HT-29 (cell line): ENCODE measurements at regions not wholly inside any gene's neighbourhood (a gene's known extent, or its start where the extent isn't known, plus 50 kb on each side); places are given as distances from the start of the nearest gene placed in this dataset.

Source experiments
- DNase-seq: peaks from one replicate; pipeline ENCODE4 v3.0.0-alpha.2; 2015; ENCODE audit warnings: low spot score

DNA sequence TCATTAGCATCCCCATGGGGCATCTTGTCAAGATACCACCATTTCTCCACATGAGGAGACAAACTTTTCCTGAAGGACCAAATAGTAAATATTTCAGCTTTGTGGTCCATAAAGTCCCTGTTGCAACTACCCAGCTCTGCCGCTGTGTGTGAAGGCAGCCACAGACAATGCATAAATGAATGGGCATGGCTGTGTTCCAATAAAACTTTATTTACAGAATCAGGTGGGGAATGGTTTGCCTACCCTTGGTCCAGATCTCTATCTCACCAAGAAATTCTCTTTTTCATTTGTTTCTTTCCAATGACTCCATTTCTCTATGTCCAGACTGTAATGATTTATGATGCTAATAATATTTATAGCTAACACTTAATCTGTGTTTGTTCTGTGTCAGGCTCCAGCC lies 409.3 kb upstream of the TBX3 start:
- DNase-seq = peak; percentile 15

DNA sequence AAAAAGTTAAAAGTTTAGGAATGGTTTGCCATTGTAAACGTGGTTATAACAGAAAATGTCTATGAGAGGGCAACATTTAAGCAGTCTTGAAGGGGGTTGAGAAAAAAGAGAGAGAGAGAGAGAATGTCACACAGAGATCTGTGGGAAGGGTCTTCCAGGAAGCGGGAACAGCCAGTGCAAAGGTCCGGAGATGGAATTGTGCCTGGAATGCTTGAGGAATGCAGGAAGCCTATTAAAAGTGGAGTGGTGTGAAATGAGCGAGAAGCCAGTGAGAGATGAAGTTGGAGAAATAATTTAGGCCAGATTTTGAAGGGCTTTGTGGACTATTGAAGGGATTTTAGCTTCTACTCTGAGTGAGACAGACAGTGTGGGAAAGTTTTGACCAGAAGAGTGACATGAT lies 406.8 kb upstream of the TBX3 start:
- DNase-seq = no peak

GRCh38 chr12:115088995-115089841 lies 405.2 kb upstream of the TBX3 start:
- no peak for DNase-seq

DNA sequence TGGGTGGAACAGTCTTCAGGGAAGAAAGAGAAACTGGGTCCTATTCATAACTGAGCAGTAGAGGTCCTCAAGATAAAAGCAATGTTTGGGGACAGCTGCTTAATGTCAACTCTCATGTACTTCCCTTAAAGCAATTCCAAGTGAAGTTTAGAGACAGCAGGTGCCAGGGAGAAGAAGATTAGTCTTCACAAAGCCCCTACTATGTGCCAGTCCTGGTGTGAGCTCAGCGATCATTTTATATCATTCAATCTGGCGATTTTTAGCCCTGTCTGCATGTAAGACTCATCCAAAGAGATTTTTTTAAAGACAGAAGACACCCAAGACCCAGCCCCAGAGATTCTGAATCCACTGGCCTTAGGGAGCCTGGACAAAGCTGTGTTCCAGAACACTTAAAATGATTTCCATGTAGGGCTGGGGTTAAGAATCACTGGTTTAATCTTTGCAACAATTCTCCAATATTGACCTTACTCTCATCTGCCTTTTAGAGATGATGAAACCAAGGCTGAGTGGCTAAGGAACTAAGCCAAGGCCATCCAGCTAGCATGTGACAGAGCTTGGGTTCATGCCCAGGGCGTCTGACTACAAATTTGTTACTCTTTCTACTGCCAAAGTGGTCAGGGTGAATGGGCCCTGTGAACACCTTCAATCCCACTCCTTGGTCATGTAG lies 404.5 kb upstream of the TBX3 start:
- no peak for DNase-seq

GRCh38 chr12:115085594-115085993 lies 401.6 kb upstream of the TBX3 start:
- DNase-seq = no peak

- no peak for DNase-seq
Measured at GRCh38 chr12:115079760-115080159, 395.8 kb upstream of the TBX3 start.

DNA sequence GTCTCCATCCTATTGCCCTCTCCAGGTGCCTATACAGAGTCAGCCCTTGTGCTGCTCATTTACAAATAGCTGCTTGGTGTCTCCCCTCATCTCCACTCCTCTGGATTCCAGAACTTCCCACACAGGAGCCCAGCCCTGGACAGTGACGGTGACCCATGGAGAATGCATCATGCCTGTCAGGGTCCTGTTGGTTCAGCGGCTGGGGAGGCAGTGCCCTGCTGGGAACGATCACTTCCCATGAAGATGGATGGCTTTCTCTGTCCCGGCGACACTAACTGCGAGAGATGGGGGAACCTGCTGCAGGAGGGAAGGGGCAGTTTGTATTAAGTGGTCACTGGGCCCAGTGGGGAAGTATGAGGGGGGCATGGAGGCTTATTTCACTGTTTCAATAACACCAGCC lies 395.0 kb upstream of the TBX3 start:
- no peak for DNase-seq

DNA sequence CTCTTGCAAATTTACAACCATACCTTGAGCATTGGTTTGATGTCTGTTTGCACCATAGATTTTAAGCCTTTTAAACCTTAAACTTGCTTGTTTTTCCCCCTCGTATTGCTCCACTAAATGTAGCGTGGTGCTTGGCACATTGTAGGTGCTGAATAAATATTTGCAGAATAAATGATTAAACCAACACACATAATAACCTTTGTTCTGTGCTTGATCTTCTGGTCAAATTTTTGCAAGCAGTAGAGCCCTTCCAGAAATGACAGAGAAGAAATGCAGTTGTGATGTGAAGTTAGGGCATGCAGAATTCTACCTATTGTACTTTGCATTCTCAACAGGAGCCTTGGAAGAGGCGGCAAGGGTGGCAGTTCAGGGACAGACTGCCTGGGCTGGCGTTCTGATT lies 394.4 kb upstream of the TBX3 start:
- DNase-seq = no peak

- no peak for DNase-seq
Measured at GRCh38 chr12:115075552-115076170, 391.7 kb upstream of the TBX3 start.

GRCh38 chr12:115074617-115075016 lies 390.6 kb upstream of the TBX3 start:
- no peak for DNase-seq

- DNase-seq = no peak
Measured at GRCh38 chr12:115072712-115073111, 388.7 kb upstream of the TBX3 start.

- no peak for DNase-seq
Measured at GRCh38 chr12:115070313-115070712, 386.3 kb upstream of the TBX3 start.

- DNase-seq = no peak
Measured at GRCh38 chr12:115064296-115064695, 380.3 kb upstream of the TBX3 start.

DNA sequence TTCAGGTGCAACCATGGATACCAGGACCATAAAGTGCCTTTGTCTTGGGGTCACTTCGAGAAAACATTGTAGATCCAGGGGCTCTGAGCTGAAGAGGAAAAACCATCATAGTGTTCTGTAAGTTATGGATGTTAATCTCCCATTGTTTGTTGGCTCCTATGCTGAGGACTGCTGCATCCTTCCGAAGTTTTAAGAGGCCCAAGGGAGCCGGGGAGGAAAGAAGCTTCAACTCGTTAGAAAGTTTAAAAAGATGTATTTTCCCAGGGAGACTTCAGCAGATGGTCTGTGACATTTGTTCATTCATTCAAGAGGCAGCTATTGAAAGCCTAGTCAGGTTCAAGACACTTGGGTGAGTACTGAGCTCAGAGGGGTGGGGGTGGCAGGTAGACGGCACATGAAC lies 378.8 kb upstream of the TBX3 start:
- no peak for DNase-seq

DNA sequence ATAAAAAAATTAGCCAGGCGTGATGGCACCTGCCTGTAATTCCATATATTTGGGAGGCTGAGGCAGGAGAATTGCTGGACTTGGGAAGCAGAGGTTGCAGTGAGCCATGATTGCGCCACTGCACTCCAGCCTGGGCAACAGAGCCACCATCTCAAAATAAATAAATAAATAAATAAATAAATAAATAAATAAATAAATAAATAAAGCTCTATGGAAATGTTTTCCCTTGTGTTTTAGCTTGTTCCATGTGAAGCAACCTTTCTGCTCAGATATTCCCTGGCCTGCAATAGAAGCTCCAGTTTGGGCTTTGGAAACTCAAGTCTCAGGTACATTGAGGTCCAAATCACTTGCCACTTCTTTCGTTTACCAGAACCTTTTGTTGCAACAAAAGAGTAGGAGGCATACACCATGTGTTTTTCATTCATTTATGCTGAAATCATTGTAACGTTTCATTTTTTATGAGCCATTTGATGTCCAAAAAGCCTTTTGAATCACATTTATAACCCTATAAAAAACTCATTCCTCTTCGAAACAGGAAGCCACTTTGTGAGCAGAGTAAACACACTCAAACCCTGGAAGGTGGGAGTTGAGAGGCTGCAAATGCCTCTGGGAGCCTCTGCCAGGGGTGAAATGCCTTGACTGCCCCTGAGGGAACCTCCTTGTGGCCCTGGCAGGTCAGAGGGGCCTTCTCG lies 376.6 kb upstream of the TBX3 start:
- peak; percentile 7 for DNase-seq

DNA sequence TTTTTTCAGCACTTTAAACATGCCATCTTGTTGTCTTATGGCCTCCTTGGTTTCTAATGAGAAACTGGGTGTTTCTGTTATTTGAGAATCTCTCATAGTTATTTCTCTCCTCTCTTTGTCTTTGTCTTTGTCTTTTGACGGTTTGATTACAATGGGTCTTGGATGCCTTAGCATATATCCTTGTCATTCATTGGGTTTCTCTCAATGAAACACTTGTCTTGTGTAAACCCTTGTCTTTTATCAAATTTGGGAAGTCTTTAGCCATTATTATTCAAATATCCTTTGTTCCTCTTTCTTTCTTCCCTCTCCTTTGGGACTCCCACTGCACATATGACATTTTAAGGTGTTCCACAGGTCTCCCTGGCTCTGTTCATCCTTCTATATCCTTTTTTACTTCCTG lies 373.5 kb upstream of the TBX3 start:
- no peak for DNase-seq

GRCh38 chr12:115051378-115051777 lies 367.4 kb upstream of the TBX3 start:
- DNase-seq = no peak

DNA sequence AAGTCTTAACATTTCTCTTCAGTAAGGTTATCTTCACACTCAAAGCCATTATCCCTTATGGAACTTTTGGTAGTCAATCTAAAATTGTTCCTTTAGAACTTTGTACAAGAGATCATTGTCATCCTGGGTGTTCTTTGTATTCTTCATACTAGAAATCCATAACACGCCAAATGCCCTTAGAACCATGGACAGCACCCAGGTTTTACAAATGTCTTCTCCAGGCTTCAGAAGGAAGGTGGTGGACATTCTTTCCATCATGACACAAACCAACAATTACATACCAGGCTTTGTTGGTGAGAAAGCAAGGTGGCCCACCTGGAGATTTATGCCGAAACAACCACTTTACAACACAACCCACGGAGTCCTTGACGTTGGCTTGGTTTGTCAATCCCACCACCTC lies 365.6 kb upstream of the TBX3 start:
- DNase-seq = peak; percentile 7

GRCh38 chr12:115046805-115047204 lies 362.8 kb upstream of the TBX3 start:
- no peak for DNase-seq

GRCh38 chr12:115044073-115044472 lies 360.1 kb upstream of the TBX3 start:
- no peak for DNase-seq

- no peak for DNase-seq
Measured at GRCh38 chr12:115043079-115043478, 359.1 kb upstream of the TBX3 start.

- DNase-seq = no peak
Measured at GRCh38 chr12:115042341-115042740, 358.4 kb upstream of the TBX3 start.
